Heart left ventricle (tissue), 16 donors: ENCODE measurements at regions not wholly inside any gene's neighbourhood (a gene's known extent, or its start where the extent isn't known, plus 50 kb on each side); places are given as distances from the start of the nearest gene placed in this dataset.

Source experiments
- ATAC-seq, 4 donors: fragments of 200-7000 bp; cut with Tn5 transposase; one replicate each; pipeline ENCODE4 v1.9.1; 2020 to 2022; ENCODE audit warnings: moderate library complexity in 4 of 4, mild to moderate bottlenecking in 3 of 4, moderate number of reproducible peaks in 1 of 4
- DNase-seq, 5 donors: peaks; one replicate each; pipeline ENCODE4 v3.0.0-alpha.2; 2020
- H3K27ac ChIP-seq, 12 donors: fragments of 200-600 bp; sonication (generic) in 4 of 12; one replicate each; pipeline versions ENCODE4 v1.5.0 to v1.8.0; 2016 to 2022; ENCODE audit warnings: mild to moderate bottlenecking in 2 of 12
- H3K27me3 ChIP-seq, 9 donors: fragments of 200-600 bp; sonication (generic) in 2 of 9; one replicate each; pipeline versions ENCODE4 v1.5.1 to v1.8.0; 2016 to 2022; ENCODE audit warnings: mild to moderate bottlenecking in 3 of 9
- H3K36me3 ChIP-seq, 9 donors: fragments of 200-600 bp; sonication (generic) in 2 of 9; one replicate each; pipeline versions ENCODE4 v1.5.0 to v1.8.0; 2018 to 2022; ENCODE audit warnings: mild to moderate bottlenecking in 2 of 9
- H3K4me1 ChIP-seq, 12 donors: fragments of 200-600 bp; sonication (generic) in 4 of 12; one replicate each; pipeline versions ENCODE4 v1.5.0 to v1.8.0; 2016 to 2022; ENCODE audit warnings: mild to moderate bottlenecking in 3 of 12
- H3K4me3 ChIP-seq, 12 donors: fragments of 200-600 bp; sonication (generic) in 4 of 12; one replicate each; pipeline versions ENCODE4 v1.5.0 to v1.8.0; 2017 to 2022; ENCODE audit warnings: mild to moderate bottlenecking in 9 of 12, moderate library complexity in 4 of 12
- H3K9me3 ChIP-seq, 12 donors: fragments of 200-600 bp; sonication (generic) in 4 of 12; one replicate each; pipeline versions ENCODE4 v1.5.0 to v1.8.0; 2016 to 2022; ENCODE audit warnings: mild to moderate bottlenecking in 1 of 12
- POLR2A ChIP-seq, 2 donors: fragments of 450-650 bp; IDR thresholded peaks; one replicate each; pipeline ENCODE4 v1.6.1; 2017; ENCODE audit warnings: antibody characterized with exemption in 2 of 2, mild to moderate bottlenecking in 2 of 2, moderate library complexity in 2 of 2
- WGBS, 4 donors: extraction: QIAGEN DNeasy Blood & Tissue Kit in 2 of 4; methylation state at CpG; one replicate each; pipeline versions ENCODE4 v1.1.5 to v1.1.7; 2013 to 2018; 5-methylcytosine and 5-hydroxymethylcytosine counted together
- intact Hi-C, 10 donors: fragments of 100-400 bp; cut with DNase I; formaldehyde crosslinking; loops; one replicate each; pipeline versions ENCODE4 v1.11.1 to v1.14.2; 2022
- TF ChIP-seq, protein P1 (sequence below), 12 donors: fragments of 200-600 bp; sonication (generic) in 4 of 12; IDR thresholded peaks; one replicate each; pipeline versions ENCODE4 v1.5.0 to v1.8.0; 2018 to 2022; ENCODE audit warnings: antibody characterized with exemption in 12 of 12, mild to moderate bottlenecking in 5 of 12
- donor health status: ischemic (EF 13 %, LVEDD 7.1; RV severe dilation, severe dysfunction).
- donor health status: healthy with polysubstance abuse.
- donor health status: DM: no; HTN: yes; CAD: no.
- donor health status: DM: no; HTN: no; CAD: no.
- donor health status: ischemic (EF 25% LVEDD 6.9; RV normal size, moderate dysfunction).
- donor health status: ischemic (EF 25% LVEDD 5.7; RV mildly dilated, moderate dysfunction).
- donor health status: healthy.
- donor health status: DM: yes; HTN: yes; CAD: no.
- donor health status: ischemic (EF 35%, LVEDD 5.7; RV mildly dilated, moderate dysfunction).
- donor health status: nonischemic (EF 11% LVEDD 7.7; RV severe dilation, severe dysfunction).
- donor health status: DM: yes; HTN: yes; CAD: no.
- donor health status: PGD.
- donor health status: ischemic (EF 29% LVEDD 5.4; RV normal size, mild dysfunction).
- donor health status: nonischemic (EF 23%, LVEDD 6.1; RV moderate dilation, normal function).

DNA sequence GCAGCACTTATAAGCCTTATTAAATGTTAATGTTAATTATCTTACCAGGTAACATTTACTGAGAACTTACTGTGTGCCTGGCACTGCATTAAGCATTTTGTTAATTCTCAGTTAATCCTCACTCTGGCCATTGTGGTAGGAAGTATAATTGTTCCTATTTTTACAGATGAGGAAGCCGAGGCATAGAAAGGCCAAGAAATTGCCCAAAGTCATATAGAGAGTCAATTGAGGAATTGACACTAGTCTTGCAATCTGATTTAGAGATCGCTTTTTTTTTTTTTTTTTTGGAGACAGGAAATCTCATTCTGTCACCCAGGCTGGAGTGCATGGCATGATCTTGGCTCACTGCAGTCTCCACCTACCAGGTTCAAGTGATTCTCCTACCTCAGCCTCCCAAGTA lies 132.6 kb upstream of the PROK2 start:
- Histone ChIP-seq H3K4me1 (peaks cover 0 to 7% (median 0%) of the 10 kb centered on the region in 12 donors), H3K27ac (no peak overlapping the region), H3K27me3 (peaks cover 0 to 63% (median 0%) of the 10 kb centered on the region in 9 donors), H3K4me3 (no peak overlapping the region), H3K9me3 (no peaks in the 10 kb centered on the region), H3K36me3 (no peaks in the 10 kb centered on the region)
- ATAC-seq (no peak), DNase-seq (no peak)
- intact Hi-C loops = no loop called here
- TF ChIP-seq, protein P1, sequence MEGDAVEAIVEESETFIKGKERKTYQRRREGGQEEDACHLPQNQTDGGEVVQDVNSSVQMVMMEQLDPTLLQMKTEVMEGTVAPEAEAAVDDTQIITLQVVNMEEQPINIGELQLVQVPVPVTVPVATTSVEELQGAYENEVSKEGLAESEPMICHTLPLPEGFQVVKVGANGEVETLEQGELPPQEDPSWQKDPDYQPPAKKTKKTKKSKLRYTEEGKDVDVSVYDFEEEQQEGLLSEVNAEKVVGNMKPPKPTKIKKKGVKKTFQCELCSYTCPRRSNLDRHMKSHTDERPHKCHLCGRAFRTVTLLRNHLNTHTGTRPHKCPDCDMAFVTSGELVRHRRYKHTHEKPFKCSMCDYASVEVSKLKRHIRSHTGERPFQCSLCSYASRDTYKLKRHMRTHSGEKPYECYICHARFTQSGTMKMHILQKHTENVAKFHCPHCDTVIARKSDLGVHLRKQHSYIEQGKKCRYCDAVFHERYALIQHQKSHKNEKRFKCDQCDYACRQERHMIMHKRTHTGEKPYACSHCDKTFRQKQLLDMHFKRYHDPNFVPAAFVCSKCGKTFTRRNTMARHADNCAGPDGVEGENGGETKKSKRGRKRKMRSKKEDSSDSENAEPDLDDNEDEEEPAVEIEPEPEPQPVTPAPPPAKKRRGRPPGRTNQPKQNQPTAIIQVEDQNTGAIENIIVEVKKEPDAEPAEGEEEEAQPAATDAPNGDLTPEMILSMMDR (IDR thresholded peaks at IDR 0.05) = no peak
- no peak for TF ChIP-seq POLR2A (IDR thresholded peaks at IDR 0.05)
- 71 to 88% (median 84%) methylated on average over 2 of the region's 2 CpGs for WGBS, 4 donors

DNA sequence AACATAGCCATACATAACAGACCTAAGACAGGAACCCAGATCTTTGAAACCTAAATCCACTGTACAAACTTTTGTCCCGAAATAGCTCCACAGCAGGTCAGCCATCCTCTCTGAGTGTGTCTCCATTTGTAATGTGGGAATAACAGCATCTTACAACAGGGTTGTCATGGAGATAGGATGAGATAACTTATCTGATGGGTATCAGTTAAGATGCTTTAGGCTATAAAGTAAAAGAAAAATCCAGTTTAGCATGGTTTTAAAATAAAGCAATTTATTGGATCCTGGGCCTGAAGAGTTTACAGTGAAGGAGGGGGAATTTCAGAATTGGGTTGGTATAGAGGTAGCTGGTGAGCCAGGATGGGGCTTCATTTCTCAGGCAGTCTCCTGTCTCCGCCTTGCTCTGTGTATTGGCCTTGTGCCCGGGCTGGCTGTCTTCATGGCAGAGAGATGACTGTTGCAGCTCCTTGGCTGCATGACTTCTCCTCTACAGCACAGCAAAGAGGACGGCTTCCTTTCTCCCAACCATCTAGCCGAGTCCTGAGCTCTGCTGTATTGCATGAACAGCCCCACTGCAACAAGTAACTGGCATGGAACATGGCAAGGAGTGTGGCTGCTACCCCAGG lies 131.9 kb upstream of the PROK2 start:
- 72 to 80% (median 77%) methylated on average over 5 of the region's 5 CpGs for WGBS, 4 donors
- intact Hi-C loops = no loop called here
- DNase-seq (no peak), ATAC-seq (no peak)
- no peaks in the 10 kb centered on the region for H3K36me3 ChIP-seq
- no peak overlapping the region for H3K27ac ChIP-seq
- peaks cover 0 to 7% (median 0%) of the 10 kb centered on the region in 12 donors for H3K4me1 ChIP-seq
- H3K4me3 ChIP-seq = no peak overlapping the region
- peaks cover 0 to 61% (median 0%) of the 10 kb centered on the region in 9 donors for H3K27me3 ChIP-seq
- TF ChIP-seq, protein P1 (IDR thresholded peaks at IDR 0.05) = no peak
- no peak for TF ChIP-seq POLR2A (IDR thresholded peaks at IDR 0.05)
- H3K9me3 ChIP-seq = no peaks in the 10 kb centered on the region

DNA sequence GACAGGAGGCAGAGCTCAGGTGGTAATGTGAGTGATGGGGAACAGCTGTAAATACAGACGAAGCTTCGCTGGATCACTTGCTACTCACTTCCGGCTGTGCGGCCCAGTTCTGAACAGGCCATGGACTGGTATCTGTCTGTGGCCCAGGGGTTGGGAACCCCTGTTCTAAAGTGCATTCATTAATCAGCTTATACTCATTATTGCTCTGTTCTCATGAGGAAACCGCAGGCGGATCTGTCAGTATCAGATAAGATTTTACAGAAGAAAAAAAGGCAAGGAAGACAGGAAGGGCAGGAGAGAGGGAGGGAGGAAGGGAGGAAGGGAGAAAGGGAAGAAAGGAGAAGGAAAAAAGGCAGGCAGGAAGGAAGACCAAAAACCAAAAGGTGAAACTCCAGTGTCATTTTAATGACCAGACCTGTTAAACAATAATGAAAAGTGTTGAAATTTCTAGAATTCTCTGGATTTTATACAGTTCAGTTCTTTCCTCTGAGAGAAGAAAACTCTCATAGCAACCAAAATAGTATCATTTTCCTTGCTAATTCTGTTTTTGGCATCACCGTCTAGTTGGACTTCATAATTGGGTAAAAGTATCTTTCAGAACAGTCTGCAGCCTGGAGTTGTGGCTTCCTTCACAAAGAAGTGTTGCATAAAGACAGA lies 128.0 kb upstream of the PROK2 start:
- Histone ChIP-seq H3K4me3 (no peak overlapping the region), H3K27me3 (peaks cover 0 to 71% (median 10%) of the 10 kb centered on the region in 9 donors), H3K27ac (no peak overlapping the region), H3K9me3 (no peaks in the 10 kb centered on the region), H3K36me3 (no peaks in the 10 kb centered on the region), H3K4me1 (peaks cover 0 to 13% (median under 1%) of the 10 kb centered on the region in 12 donors)
- TF ChIP-seq, protein P1 (IDR thresholded peaks at IDR 0.05) = no peak
- no peak for TF ChIP-seq POLR2A (IDR thresholded peaks at IDR 0.05)
- ATAC-seq = no peak
- WGBS, 4 donors = 65 to 74% (median 69%) methylated on average over 7 of the region's 7 CpGs
- intact Hi-C loops = no loop called here
- DNase-seq = no peak

DNA sequence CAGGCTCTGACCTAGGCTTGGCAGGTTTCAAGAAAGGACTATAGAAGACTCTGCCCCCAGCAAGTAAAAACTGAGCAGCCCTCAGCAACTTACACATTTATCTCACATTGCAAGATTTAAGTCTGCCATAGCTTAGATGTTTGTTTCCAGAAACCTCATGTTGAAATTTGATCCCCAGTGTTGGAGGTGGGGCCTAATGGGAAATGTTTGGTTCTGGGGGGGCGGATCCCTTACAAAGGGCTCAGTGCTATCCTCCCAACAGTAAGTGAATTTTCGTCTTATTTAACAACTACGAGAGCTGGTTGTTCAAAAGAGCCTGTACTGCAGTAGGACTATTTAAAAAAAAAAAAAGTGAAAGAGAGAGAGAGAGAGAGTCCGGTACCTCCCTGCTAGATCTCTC lies 125.2 kb upstream of the PROK2 start:
- H3K4me1 ChIP-seq = peaks cover 0 to 33% (median 1%) of the 10 kb centered on the region in 12 donors
- no peak overlapping the region for H3K4me3 ChIP-seq
- no peaks in the 10 kb centered on the region for H3K36me3 ChIP-seq
- no peaks in the 10 kb centered on the region for H3K9me3 ChIP-seq
- ATAC-seq (no peak), DNase-seq (no peak)
- H3K27ac ChIP-seq = no peak overlapping the region
- intact Hi-C loops = no loop called here
- 90 to 97% (median 93%) methylated on average over 4 of the region's 4 CpGs for WGBS, 4 donors
- TF ChIP-seq POLR2A (IDR thresholded peaks at IDR 0.05) = no peak
- TF ChIP-seq, protein P1 (IDR thresholded peaks at IDR 0.05) = no peak
- peaks cover 0 to 65% (median 10%) of the 10 kb centered on the region in 9 donors for H3K27me3 ChIP-seq
